Stimulated activated CD4-positive, alpha-beta T cell treated with anti-CD3 and anti-CD28 coated beads, Interleukin-12 subunit alpha, Interleukin-12 subunit beta, amount 100 ng/mL, for 48 hours (primary cell): ENCODE measurements at regions not wholly inside any gene's neighbourhood (a gene's known extent, or its start where the extent isn't known, plus 50 kb on each side); places are given as distances from the start of the nearest gene placed in this dataset.
"Not testable (repeated sequence)": the region's sequence is repeated elsewhere in the genome, so short reads cannot be mapped to it uniquely, and the experiment has no call there.

Experiments
- DNase-seq, 3 donors: peaks; one replicate each; pipeline ENCODE4 v3.0.0-alpha.2; 2020; ENCODE audit warnings: low read depth in 2 of 3, low spot score in 1 of 3

DNA sequence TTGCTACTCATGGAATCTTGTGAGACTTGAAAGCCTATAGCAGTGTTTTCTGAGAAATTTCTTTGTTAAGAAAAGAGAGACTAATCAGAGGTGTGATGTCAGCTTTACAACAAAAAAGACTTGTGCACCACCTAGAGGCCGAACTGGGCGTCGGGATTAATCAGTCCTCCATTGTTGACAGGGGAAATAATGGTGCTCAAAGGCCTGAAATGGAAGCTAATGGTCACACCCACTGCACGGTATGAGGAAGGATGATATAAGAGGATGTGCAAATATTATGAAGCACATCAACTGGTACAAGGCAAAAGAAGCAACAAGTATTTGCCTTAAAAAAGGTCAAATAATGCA is 480.2 kb upstream of the MIR17HG start:
- peak in 2 of 3 donors; percentile 5 to 8 for DNase-seq

DNA sequence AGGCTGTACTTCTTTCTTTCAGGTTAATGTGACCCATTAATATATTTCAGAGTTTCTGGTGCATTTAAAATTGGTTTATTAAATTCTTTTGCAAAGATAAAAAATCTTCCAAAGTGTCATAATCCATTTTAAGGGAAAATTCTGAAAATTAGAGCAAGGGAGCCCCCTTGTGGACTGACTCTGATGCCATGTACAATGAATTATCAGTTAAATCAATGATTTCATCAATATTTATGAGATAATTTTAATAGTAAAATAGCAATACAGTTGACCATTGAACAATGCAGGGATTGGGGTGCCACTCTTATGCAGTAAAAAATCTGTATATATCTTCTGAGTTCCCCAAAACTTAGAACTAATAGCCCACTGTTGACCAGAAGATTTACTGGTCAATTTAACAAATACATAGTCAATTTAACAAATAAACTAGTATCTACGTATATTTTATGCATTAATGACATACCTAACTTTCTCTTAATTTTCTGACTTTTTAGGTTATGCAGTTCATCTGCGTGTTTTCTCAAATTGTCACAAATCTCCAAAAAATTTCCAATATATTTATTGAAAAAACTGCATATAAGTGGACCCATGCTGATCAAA is 479.1 kb upstream of the MIR17HG start:
- no peak for DNase-seq

DNA sequence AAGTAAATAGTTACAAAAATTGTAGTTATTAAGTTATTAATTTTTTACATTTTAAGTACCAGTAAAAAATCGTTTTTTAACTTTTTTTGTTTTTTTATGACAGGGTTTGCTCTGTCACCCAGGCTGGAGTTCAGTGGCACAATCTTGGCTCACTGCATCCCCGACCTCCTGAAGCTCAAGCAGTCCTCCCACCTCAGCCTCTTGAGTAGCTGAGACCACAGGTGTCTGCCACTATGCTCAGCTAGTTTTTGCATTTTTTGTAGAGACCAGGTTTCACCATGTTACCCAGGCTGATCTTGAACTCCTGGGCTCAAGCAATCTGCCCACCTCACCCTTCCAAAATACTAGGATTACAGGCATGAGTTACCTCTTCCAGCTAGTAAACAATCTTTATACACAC is 477.9 kb upstream of the MIR17HG start:
- no peak for DNase-seq

DNA sequence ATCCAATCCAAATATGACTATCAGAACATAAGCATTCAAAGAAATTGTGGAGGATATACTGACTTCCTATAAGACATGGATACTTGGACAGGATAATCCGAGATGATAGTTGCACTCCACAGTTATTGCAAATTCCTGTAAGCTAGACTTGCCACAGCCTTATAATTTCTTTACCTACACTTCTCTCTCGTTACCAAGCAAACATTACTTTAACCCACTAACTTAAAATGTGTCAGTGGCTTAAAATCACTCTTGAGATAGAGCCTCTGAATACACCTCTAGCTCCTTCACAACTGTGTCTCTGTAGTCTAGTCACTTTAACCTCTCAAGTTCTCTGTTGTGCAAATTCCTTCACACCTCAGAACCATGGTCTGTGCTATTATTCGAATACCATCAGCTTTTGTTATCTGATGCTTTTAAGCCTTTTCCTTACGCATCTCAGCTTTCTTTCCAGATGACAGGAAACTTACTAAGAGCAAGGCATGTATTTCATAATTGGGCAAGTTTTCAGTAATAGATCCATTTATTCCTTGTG is 474.9 kb upstream of the MIR17HG start:
- no peak for DNase-seq

DNA sequence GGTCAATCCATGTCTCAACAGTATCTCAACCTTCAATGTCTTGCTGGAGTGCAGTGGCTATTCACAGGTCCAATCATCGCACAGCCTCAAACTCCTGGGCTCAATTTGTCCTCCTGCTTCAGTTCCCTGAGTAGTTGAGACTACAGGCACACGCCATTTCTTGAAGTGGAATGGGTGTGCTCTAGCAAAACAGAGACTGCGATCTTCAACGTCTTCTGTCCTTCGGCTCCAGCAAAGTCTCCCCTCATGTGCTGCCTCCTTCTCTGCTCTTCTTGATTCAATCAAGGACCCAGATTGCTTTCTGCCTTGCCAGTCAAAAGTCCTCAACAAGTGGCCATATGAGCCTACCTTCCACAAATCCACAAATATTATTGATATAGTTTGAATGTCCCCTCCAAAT is 466.7 kb upstream of the MIR17HG start:
- no peak for DNase-seq

DNA sequence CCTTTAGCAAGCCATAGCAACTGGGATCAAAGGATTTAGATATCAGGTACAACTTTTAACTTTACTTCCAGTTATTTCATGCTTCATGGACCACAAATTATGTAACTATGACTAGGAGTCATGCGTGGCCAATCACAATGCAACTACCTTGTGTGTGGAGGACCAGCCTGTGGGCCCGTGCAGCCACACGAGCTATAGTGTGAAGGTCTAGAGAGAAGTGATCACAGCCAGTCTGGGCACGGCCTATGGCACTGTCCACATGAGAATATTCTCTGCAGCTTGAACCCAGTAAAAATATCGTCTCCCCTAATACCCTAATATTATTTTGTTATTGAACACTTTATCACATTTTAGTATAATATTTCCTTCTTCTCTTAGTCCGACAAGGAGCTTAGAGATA is 464.9 kb upstream of the MIR17HG start:
- DNase-seq = no peak

DNA sequence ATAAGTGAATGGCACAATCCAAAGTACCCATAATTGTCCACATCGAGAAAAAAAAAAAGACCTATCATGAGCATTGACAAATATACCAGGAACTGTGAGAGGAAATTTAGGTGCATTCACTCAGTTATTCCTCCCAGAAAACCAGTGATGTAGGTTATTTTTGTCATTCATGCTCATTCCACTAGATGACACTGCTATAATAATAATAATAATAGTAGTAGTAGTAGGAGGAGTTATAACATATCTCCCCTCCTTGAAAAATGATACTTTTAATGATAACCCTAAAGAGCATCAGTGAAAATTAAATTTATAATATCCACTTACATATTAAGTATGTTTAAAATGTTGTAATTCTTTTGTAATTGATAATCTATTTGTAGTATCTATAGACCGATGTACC is 463.9 kb upstream of the MIR17HG start:
- no peak for DNase-seq

DNA sequence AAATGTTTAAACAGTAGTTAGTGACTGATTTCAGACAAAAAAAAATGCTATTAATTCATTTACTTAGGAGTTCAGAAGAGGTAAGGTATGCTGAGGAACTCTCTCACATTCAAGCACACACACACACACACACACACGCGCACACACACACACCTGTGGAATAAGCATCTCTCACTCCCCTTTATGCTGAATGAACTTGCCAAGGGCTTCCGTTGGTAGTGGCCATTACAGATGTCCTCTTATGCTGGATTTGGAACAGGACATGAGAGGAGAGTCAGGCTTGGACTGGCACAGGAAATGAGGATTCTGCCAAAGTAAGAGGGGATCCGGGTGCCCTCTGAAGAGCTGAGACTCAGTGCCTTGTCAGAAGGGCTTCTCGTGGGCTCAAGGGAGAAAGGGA is 463.4 kb upstream of the MIR17HG start:
- no peak for DNase-seq

DNA sequence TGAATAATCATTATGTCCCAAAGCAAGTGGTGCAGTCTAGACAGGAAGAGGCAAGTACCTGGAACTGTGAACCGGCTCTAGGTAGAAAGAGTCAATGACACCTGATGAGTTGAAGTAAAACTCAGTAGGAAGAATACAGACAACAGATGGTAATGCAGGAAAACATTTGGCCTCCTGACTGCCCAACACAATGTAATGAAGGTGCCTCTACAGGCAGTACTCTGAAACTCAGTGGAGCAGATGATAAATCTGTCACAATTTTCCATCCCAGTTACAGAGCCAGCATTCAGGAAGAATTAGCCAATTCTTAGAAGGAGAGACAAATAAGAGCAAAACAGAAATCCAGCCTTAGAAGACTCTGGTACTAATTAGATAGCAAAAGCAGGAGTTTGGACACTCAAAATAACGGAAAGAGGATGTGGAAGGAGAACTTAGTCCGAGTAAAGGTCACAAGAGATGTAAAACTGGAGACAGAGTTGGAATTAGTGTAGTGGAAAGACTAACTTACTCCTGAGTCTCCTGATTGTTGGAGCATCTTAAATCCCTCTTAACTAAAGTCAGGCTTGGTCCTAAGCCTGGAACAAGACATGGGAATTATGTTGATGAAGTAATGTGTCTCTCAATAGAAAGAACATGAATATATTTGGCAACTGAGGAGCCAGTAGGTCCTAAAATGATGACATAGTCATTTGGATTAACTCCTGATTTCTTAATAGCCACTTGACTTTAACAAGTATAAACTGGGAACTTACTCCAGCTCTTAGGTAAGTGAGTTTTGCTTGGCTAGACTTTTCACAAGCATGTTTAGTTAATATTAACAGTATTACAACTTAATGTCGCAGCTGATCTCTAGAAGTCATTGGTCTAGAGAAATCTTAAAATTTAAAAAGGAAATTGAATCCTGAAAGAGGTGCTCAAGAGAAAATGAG is 457.3 kb upstream of the MIR17HG start:
- no peak for DNase-seq

DNA sequence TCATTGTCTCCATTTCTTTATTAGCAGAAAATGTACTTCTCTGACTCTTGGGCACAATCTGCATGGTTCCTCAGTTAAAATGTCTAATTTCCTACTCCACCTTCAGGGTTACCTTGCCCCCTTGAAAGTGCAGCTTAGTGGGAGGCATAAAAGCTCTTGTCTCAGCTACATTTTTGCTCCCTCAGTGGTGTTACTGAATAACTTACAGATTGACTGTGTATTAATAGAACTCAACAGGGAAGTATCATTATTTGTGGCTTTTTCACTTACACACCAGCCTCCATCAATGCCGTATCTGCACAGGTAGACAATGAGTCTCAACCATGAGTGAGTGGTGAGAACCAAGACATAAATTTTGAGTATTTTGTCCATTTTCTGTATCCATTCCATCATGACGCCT is 456.2 kb upstream of the MIR17HG start:
- DNase-seq = no peak

DNA sequence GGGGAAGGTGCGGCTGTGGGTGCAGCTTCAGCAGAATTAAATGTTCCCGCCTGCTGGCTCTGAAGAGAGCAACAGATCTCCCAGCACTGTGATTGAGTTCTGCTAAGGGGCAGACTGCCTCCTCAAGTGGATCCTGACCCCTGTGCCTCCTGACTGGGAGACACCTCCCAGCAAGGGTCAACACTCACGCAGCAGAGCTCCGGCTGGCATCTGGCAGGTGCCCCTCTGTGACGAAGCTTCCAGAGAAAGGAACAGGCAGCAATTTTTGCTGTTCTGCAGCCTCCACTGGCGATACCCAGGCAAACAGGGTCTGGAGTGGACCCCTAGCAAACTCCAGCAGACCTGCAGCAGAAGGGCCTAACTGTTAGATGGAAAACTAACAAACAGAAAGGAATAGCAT is 454.3 kb upstream of the MIR17HG start:
- not testable (repeated sequence) for DNase-seq

DNA sequence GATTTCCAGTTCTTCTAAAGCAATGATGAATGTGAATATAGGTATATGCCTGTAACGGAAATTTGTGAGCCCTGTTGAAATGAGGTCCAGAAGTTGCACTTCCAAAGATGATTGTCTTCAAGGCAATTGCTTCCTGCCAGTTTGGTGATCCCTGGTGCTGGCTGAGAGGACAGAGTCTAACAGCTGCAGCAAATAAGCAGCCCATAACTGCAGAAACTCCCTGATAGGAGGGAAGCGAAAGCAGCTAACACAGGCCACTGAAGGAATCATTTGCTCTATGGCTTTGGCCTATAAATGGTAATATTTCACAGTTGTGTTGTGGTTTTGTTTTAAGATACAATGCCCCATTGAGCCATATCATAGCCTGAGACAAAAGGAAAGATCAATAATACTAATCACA is 451.5 kb upstream of the MIR17HG start:
- DNase-seq = no peak

DNA sequence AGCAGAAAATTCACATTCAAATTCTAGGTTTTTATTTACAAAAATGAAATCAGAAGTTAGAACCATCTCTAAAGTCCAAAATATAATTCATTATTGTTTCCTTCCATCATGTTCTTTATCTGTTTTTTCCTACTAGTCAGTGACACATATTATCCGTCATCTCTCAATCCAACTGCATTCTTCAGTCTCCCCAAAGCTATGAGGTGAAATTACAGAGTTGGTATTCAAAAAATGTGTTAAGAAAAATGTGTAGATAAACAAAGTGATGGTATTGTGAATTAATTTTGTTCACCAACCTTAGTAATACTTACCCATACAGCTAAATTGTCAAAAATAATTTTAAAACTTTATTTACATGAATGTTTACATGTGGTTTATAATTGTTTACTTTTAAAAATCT is 448.7 kb upstream of the MIR17HG start:
- no peak for DNase-seq

DNA sequence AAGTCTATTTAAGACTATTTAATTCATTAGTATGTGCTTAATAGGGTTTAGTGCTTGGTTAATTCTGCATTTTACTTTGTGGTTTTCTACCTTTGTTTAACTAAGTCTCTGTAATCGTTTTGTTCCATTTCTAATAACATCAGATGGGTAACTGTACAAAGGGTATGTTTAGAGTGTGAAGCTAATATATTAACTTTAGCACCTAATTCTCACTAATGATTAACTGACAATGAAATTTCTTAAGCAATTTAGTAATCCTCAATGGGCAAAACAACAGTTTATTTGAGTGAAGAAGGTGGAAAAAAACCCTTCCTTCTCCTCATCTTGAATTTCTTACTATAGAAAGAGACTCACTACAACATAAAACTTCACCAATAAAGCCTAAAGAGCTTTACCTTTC is 448.1 kb upstream of the MIR17HG start:
- DNase-seq = no peak

DNA sequence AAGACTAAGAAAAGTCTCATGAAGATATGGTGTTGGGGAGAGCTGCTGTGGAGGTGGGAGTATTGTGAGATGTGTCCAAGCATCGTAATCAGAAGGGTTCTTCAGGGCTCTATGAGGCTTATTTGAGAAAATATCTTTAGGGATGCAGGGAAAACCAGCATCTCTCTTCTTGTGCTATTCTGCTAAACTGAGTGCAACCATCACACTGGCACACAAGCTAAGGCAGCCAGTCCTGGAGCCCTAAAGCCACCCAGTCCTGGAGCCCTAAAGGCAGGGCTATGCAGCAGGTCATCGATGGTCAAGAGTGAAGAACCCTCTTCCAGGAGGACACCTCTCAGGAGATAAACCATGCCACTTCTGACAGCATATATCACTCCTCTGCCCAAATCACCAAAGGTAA is 445.2 kb upstream of the MIR17HG start:
- no peak for DNase-seq

DNA sequence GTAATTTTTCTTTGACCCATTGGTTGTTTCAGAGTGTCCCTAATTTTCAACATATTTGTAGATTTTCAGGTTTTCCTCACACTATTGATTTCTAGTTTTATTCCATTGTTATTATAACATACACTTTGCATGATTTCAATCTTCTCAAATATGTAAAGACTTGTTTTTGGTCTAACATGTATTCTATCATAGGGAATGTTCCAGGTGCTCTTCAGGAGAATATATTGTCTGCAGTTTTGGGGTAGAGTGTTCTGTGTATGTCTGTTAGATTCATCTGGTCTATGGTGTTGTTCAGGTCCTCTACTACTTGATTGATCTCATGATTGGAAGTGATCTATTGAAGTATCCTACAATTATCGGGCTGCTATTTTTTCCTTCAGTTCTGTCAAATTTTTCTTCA is 440.9 kb upstream of the MIR17HG start:
- no peak for DNase-seq

DNA sequence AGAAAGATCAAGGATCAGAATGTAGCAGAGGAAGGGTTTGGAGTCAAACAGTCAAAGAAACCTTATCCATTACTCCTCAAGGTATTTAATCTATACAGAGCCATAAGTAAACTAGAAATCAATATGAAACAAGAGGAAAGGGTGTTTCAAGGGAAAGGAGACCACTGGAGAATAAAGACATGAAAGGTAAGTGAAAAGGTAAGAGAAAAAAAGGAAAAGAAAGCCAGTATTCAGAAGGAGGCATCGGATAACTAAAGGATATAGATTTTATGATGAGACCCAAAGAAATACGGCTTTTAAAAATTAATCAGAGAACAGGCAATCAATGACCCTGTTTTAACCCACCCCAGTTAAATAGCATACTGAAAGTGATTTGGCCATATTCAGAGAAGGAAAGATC is 438.7 kb upstream of the MIR17HG start:
- DNase-seq = no peak

DNA sequence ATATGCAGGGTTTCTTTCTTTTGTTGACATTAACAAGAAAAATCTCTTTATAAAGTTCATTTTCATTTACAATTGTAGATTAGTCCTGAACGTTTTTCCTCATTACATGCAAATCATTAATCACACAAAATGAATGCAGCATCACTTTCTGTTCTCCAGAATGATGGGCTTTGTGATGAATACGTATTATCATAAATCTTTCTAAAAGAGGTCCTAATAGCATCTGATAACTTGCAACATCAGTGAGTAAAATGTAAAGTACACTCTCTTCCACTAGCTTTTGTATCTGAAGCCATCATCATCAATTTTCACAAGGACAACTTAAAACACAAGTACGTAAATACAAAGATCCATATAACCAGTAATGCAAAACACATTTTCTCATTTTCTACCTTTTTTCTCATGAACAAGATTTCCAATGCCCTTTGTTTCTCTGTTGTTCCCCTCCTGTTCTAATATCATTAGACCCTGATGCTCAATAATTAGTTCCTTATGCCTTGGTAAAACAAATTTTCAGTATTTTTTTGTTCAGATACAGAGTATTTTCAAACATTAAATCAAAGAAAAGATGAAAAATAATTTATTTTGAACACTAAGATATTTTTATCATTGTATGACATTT is 437.4 kb upstream of the MIR17HG start:
- no peak for DNase-seq

DNA sequence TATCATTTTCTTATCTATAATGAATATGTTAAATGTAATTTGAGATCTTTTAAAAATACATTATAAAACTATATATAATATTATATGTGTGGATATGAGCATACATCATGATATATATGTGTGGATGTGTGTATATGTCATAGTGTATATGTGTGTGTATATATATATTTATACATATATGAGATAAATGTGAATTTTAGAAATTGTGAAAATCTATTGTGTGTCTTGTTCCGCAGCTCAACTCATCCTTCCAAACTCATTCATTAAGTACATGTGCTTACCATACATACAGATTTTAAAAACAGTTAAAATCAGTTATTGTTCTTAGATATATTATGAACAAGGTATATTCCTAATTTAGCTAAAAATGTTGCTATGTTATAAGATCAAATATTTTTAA is 435.2 kb upstream of the MIR17HG start:
- no peak for DNase-seq

DNA sequence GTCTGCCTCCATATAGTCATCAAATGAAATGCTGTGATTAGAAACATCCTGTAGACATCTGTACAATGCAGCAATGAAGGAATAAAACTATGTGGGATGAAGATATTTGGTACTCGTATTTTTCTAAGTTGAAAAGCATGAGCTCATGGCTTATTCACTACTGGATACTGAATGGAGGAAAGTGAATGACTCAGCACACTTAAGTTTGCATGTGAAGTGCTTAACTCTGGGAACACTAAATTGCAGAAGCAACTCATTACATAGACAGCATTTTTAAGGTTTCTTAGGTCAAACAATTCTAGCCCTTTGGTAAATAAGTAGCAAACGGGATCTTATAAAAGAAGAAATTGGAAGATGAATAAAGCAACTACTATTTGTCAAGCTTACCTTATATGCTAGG is 429.0 kb upstream of the MIR17HG start:
- DNase-seq = no peak

DNA sequence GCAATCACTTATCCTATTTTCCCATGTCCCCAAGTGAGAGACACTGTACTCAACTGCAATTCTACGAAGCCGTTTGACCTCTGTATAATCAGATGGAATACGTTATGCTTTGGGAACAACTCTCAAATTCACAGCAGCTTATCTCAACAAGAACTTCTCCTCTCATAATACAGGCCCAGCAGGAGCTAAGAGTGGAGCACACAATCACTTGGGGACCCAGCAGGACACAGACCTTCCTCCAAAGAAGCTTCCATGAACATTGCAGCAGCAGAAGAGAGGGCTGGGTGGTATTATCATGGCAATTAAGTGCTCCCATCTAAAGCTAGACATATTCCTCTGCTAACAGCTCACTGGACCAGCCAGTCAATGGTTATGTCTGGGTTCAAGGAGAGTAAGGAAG is 428.3 kb upstream of the MIR17HG start:
- no peak for DNase-seq

DNA sequence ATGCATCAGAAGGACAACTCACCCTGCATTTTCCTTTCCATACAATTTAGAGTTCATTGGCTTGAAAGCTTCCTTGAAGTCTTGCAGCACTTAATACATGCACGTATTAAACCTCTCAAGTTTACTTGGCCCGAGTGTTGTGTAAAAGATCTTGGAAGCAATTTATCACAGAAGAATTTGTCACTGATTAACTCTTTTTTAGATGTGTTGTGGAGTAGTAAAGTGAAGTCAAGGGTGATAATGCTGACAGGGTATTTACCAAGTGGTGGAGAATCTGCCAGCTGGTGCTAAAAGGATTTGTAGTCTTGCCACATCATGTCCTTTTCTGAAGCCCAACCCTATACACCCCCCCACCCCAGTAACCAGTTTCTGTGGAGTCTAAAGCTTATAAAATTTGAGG is 421.0 kb upstream of the MIR17HG start:
- DNase-seq = no peak
